Right lobe of liver (tissue), 4 donors: ENCODE measurements at regions not wholly inside any gene's neighbourhood (a gene's known extent, or its start where the extent isn't known, plus 50 kb on each side); places are given as distances from the start of the nearest gene placed in this dataset.

Experiments used
- POLR2A ChIP-seq: fragments of 450-650 bp; IDR thresholded peaks from one replicate; pipeline ENCODE4 v1.6.1; 2017; ENCODE audit warnings: antibody characterized with exemption, mild to moderate bottlenecking
- TF ChIP-seq, protein P1 (sequence below), 4 donors: fragments of 200-600 bp in 3 of 4; fragments of 450-650 bp in 1 of 4; IDR thresholded peaks; one replicate each; pipeline versions ENCODE4 v1.5.1 to v1.8.0; 2016 to 2022; ENCODE audit warnings: antibody characterized with exemption in 4 of 4, mild to moderate bottlenecking in 2 of 4
- donor health status: DM: no; HTN: no; CAD: no.
- donor health status: DM: no; HTN: no; CAD: no.
- donor health status: DM: no; HTN: yes; CAD: no.

DNA sequence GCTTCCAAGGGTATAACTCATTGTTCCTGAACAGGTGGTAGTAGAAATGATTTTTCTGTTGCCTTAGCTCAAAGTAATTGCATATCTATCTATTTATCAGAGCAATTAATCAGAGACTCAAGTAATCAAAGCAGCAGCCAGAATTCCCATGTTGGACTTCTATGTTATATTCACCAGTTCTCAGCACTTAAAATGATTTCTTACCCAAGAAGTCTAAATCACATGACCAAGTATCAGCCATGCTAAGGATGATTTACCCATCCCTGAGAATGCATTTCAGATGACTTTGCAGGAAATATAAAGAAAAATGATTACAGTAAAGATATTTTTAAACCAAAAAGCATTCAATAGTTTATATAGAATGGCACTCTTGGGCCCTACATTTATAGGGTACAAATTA lies 352.2 kb downstream of the NUP35 start:
- TF ChIP-seq, protein P1, sequence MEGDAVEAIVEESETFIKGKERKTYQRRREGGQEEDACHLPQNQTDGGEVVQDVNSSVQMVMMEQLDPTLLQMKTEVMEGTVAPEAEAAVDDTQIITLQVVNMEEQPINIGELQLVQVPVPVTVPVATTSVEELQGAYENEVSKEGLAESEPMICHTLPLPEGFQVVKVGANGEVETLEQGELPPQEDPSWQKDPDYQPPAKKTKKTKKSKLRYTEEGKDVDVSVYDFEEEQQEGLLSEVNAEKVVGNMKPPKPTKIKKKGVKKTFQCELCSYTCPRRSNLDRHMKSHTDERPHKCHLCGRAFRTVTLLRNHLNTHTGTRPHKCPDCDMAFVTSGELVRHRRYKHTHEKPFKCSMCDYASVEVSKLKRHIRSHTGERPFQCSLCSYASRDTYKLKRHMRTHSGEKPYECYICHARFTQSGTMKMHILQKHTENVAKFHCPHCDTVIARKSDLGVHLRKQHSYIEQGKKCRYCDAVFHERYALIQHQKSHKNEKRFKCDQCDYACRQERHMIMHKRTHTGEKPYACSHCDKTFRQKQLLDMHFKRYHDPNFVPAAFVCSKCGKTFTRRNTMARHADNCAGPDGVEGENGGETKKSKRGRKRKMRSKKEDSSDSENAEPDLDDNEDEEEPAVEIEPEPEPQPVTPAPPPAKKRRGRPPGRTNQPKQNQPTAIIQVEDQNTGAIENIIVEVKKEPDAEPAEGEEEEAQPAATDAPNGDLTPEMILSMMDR (IDR thresholded peaks at IDR 0.05): no peak
- TF ChIP-seq POLR2A: no peak
